Panc1 (cell line): ENCODE measurements at regions not wholly inside any gene's neighbourhood (a gene's known extent, or its start where the extent isn't known, plus 50 kb on each side); places are given as distances from the start of the nearest gene placed in this dataset.

Source experiments
- ATAC-seq: fragments of 200-7000 bp; cut with Tn5 transposase; 2 replicates; pipeline ENCODE4 v1.9.1; 2020; ENCODE audit warnings: mild to moderate bottlenecking, moderate library complexity
- BruUV-seq: library from RNA; stranded (reverse); fragments of 400-500 nt; replicated peaks from 2 replicates; lab custom pipeline; 2021; lab: Mats Ljungman, UMichigan
- CTCF ChIA-PET: fragments of 300-600 bp; sonication (Branson Sonifier 250); formaldehyde crosslinking; loops from one replicate; lab custom pipeline; 2022; ENCODE audit warnings: antibody characterized with exemption; lab: Charles Lee
- POLR2A ChIA-PET: fragments of 300-600 bp; sonication (Branson Sonifier 250); formaldehyde crosslinking; loops from one replicate; lab custom pipeline; 2022; ENCODE audit warnings: antibody characterized with exemption; lab: Charles Lee
- DNase-seq: peaks from one replicate; pipeline ENCODE4 v3.0.0-alpha.2; 2010; ENCODE audit warnings: low read depth, low spot score
- H3K27ac ChIP-seq: 2 replicates; pipeline ENCODE4 v1.5.1; 2011; ENCODE audit warnings: mild to moderate bottlenecking, low read length, inconsistent platforms
- H3K27me3 ChIP-seq: fragments of 200-500 bp; sonication (Bioruptor generic); 2 replicates; pipeline ENCODE4 v1.6.0; 2014; ENCODE audit warnings: low read length, inconsistent platforms; ENCODE audit not compliant: control insufficient read depth, insufficient read depth
- H3K36me3 ChIP-seq: fragments of 200-500 bp; sonication (Bioruptor generic); 2 replicates; pipeline ENCODE4 v1.5.1; 2014; ENCODE audit warnings: inconsistent platforms, mild to moderate bottlenecking, low read length, moderate library complexity; ENCODE audit not compliant: control insufficient read depth, insufficient read depth
- H3K4me1 ChIP-seq: 2 replicates; pipeline ENCODE4 v1.5.1; 2011; ENCODE audit warnings: inconsistent platforms, mild to moderate bottlenecking, low read length, moderate library complexity; ENCODE audit not compliant: control insufficient read depth, insufficient read depth
- H3K4me3 ChIP-seq, 2 experiments: 2 replicates each; pipeline ENCODE4 v1.5.1; 2011 to 2012; ENCODE audit warnings: low read depth in 2 of 2, low read length in 2 of 2, mild to moderate bottlenecking in 2 of 2, inconsistent platforms in 1 of 2, moderate library complexity in 1 of 2
- H3K9me3 ChIP-seq: fragments of 200-500 bp; sonication (Bioruptor generic); 2 replicates; pipeline ENCODE4 v1.5.1; 2014; ENCODE audit warnings: low read depth, mild to moderate bottlenecking, inconsistent platforms, low read length, moderate library complexity; ENCODE audit not compliant: control insufficient read depth, insufficient read depth
- CTCF ChIP-seq: fragments of 450-650 bp; IDR thresholded peaks from 2 replicates; pipeline ENCODE4 v1.5.1; 2017; ENCODE audit warnings: mild to moderate bottlenecking
- POLR2AphosphoS5 ChIP-seq: IDR thresholded peaks from 2 replicates; pipeline ENCODE4 v1.6.1; 2012; ENCODE audit warnings: mild to moderate bottlenecking, low read depth, low read length, moderate library complexity
- REST ChIP-seq, 2 experiments: IDR thresholded peaks; 2 replicates each; pipeline ENCODE4 v1.6.1; 2011 to 2012; ENCODE audit warnings: low read depth in 2 of 2, control low read depth in 1 of 2, low read length in 1 of 2, mild to moderate bottlenecking in 1 of 2, moderate library complexity in 1 of 2; ENCODE audit not compliant: insufficient read depth in 1 of 2
- SIN3A ChIP-seq: IDR thresholded peaks from 2 replicates; pipeline ENCODE4 v1.6.1; 2012; ENCODE audit warnings: low read depth, mild to moderate bottlenecking, low read length, moderate library complexity, borderline replicate concordance; ENCODE audit not compliant: insufficient read depth
- TCF7L2 ChIP-seq: IDR thresholded peaks from 2 replicates; pipeline ENCODE4 v1.6.1; 2011; ENCODE audit warnings: mild to moderate bottlenecking, low read depth, low read length, inconsistent platforms
- in situ Hi-C: cut with HindIII; loops from 2 replicates; pipeline ENCODE4 v1.10.0; 2016; ENCODE audit warnings: low sequenced_read_pairs, low pct_unique_long_range_greater_than_20kb
- intact Hi-C: fragments of 100-400 bp; cut with micrococcal nuclease; formaldehyde crosslinking; loops from one replicate; pipeline ENCODE4 v1.10.0; 2022; ENCODE audit not compliant: unreplicated experiment

- no peaks in the 10 kb centered on the region for H3K4me1 ChIP-seq
- ATAC-seq (no peak), DNase-seq (no peak)
- BruUV-seq, result no TSS peak
- in situ Hi-C loops (no loop called here), intact Hi-C loops (no loop called here)
- no peaks in the 10 kb centered on the region for H3K27me3 ChIP-seq
- no peaks in the 10 kb centered on the region for H3K36me3 ChIP-seq
- no peak overlapping the region for H3K27ac ChIP-seq
- TF ChIP-seq POLR2AphosphoS5, result no peak
- no peak for TF ChIP-seq REST (IDR thresholded peaks at IDR 0.05; ENCODE audit: insufficient read depth in 1 of 2, low read depth in 2 of 2, low read length in 1 of 2)
- no peak for TF ChIP-seq TCF7L2
- no peak for TF ChIP-seq SIN3A
- TF ChIP-seq CTCF, result no peak
- no peak overlapping the region for H3K4me3 ChIP-seq
- ChIA-PET CTCF (no interaction called here), POLR2A (no interaction called here)
- no peaks in the 10 kb centered on the region for H3K9me3 ChIP-seq
Observed at GRCh38 chr4:68735106-68735505, 64.7 kb upstream of the UGT2B15 start.

GRCh38 chr4:68736813-68737212 is 66.4 kb upstream of the UGT2B15 start:
- CTCF ChIA-PET, result no interaction called here
- no peaks in the 10 kb centered on the region for H3K4me1 ChIP-seq
- POLR2A ChIA-PET, result no interaction called here
- H3K4me3 ChIP-seq, result no peak overlapping the region
- H3K9me3 ChIP-seq, result no peaks in the 10 kb centered on the region
- no peaks in the 10 kb centered on the region for H3K27me3 ChIP-seq
- H3K27ac ChIP-seq, result no peak overlapping the region
- BruUV-seq, result no TSS peak
- no peaks in the 10 kb centered on the region for H3K36me3 ChIP-seq
- DNase-seq (no peak), ATAC-seq (no peak)
- no peak for TF ChIP-seq CTCF
- TF ChIP-seq REST (IDR thresholded peaks at IDR 0.05; ENCODE audit: insufficient read depth in 1 of 2, low read depth in 2 of 2, low read length in 1 of 2), result no peak
- no peak for TF ChIP-seq SIN3A
- no peak for TF ChIP-seq TCF7L2
- TF ChIP-seq POLR2AphosphoS5, result no peak
- intact Hi-C loops, result no loop called here
- in situ Hi-C loops, result no loop called here
